ENCODE measurements at regions not wholly inside any gene's neighbourhood (a gene's known extent, or its start where the extent isn't known, plus 50 kb on each side); places are given as distances from the start of the nearest gene placed in this dataset.

DNA sequence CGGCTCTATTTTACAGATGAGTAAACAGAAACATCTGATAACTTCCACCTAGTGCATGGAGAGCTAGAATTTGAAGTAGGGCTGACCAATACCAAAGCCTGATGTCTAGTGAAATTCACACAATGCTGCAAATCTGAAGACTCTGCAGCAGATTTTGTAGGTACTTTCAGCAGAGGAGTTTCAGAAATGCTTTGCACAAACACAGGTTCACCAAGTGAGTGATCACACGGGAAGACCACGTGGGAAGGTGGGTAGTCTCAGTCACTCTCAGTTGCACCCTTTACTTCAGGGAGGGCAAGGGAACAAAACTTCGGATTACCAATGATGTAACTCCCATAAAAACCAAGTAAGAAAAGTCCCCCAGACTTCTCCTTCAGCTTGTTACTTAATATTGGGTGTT lies 63.3 kb upstream of the DAAM1 start:
- TF ChIP-seq, protein P1, sequence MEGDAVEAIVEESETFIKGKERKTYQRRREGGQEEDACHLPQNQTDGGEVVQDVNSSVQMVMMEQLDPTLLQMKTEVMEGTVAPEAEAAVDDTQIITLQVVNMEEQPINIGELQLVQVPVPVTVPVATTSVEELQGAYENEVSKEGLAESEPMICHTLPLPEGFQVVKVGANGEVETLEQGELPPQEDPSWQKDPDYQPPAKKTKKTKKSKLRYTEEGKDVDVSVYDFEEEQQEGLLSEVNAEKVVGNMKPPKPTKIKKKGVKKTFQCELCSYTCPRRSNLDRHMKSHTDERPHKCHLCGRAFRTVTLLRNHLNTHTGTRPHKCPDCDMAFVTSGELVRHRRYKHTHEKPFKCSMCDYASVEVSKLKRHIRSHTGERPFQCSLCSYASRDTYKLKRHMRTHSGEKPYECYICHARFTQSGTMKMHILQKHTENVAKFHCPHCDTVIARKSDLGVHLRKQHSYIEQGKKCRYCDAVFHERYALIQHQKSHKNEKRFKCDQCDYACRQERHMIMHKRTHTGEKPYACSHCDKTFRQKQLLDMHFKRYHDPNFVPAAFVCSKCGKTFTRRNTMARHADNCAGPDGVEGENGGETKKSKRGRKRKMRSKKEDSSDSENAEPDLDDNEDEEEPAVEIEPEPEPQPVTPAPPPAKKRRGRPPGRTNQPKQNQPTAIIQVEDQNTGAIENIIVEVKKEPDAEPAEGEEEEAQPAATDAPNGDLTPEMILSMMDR (IDR thresholded peaks at IDR 0.05 in 8 of 11, conservative IDR thresholded peaks at IDR 0.05 in 3 of 11), result no peak
- no peak for TF ChIP-seq POLR2A (IDR thresholded peaks at IDR 0.05)
